SU-DHL-6 (cell line): ENCODE measurements at regions not wholly inside any gene's neighbourhood (a gene's known extent, or its start where the extent isn't known, plus 50 kb on each side); places are given as distances from the start of the nearest gene placed in this dataset.

Experiments
- H2AFZ ChIP-seq: fragments of 200-600 bp; sonication (generic); 2 replicates; pipeline ENCODE4 v1.6.1; 2014; ENCODE audit warnings: low read depth, mild to moderate bottlenecking, moderate library complexity, mixed read lengths, antibody characterized with exemption, low read length; ENCODE audit not compliant: severe bottlenecking
- H3F3A ChIP-seq: fragments of 200-600 bp; shearing (Covaris generic); 2 replicates; pipeline ENCODE4 v1.6.0; 2016; ENCODE audit warnings: antibody characterized with exemption, mild to moderate bottlenecking; ENCODE audit not compliant: insufficient read depth
- H3K27ac ChIP-seq: fragments of 200-600 bp; sonication (generic); 2 replicates; pipeline ENCODE4 v1.5.1; 2016; ENCODE audit warnings: low read depth, mild to moderate bottlenecking, low read length, moderate library complexity, mixed read lengths
- H3K27me3 ChIP-seq: fragments of 200-600 bp; sonication (generic), shearing (Covaris generic); 2 replicates; pipeline ENCODE4 v1.6.0; 2014; ENCODE audit warnings: mild to moderate bottlenecking, low read length
- H3K36me3 ChIP-seq: fragments of 200-600 bp; sonication (generic); 2 replicates; pipeline ENCODE4 v1.6.1; 2014; ENCODE audit warnings: mild to moderate bottlenecking, low read length, mixed read lengths
- H3K4me2 ChIP-seq: fragments of 300-600, 200-600 bp; shearing (Covaris generic), sonication (generic); 2 replicates; pipeline ENCODE4 v1.6.0; 2014; ENCODE audit warnings: low read length, low read depth, mild to moderate bottlenecking; ENCODE audit not compliant: poor library complexity, severe bottlenecking
- H3K4me3 ChIP-seq: fragments of 200-600 bp; sonication (generic); 2 replicates; pipeline ENCODE4 v1.5.1; 2014; ENCODE audit warnings: antibody characterized with exemption, low read length, mild to moderate bottlenecking, mixed read lengths; ENCODE audit not compliant: insufficient read depth, poor library complexity, severe bottlenecking
- H3K79me2 ChIP-seq: fragments of 200-600 bp; sonication (generic); 2 replicates; pipeline ENCODE4 v1.6.1; 2014; ENCODE audit warnings: mild to moderate bottlenecking, low read length, moderate library complexity; ENCODE audit not compliant: insufficient read depth
- H3K9ac ChIP-seq: fragments of 200-600 bp; sonication (generic); 2 replicates; pipeline ENCODE4 v1.7.0; 2014; ENCODE audit warnings: mild to moderate bottlenecking, low read length
- H3K9me2 ChIP-seq: fragments of 200-600 bp; sonication (generic); replicated peaks from 2 replicates; pipeline ENCODE4 v1.6.1; 2014; ENCODE audit warnings: low read length; ENCODE audit not compliant: insufficient read depth
- H3K9me3 ChIP-seq: fragments of 200-600 bp; sonication (generic); 2 replicates; pipeline ENCODE4 v1.6.1; 2014; ENCODE audit warnings: low read length, mixed read lengths; ENCODE audit not compliant: insufficient read depth
- H4K20me1 ChIP-seq: fragments of 200-600 bp; sonication (generic); 2 replicates; pipeline ENCODE4 v1.6.1; 2014; ENCODE audit warnings: low read depth, mild to moderate bottlenecking, antibody characterized with exemption, low read length, moderate library complexity, mixed read lengths
- CTCF ChIP-seq: fragments of 200-600 bp; sonication (generic); IDR thresholded peaks from one replicate; pipeline ENCODE4 v1.5.1; 2017; ENCODE audit warnings: antibody characterized with exemption, mild to moderate bottlenecking, low read length, moderate library complexity; ENCODE audit not compliant: insufficient read depth, poor library complexity, severe bottlenecking
- EZH2phosphoT487 ChIP-seq: fragments of 200-600 bp; sonication (generic), shearing (Covaris generic); conservative IDR thresholded peaks from 2 replicates; pipeline ENCODE4 v1.6.1; 2018; ENCODE audit warnings: mild to moderate bottlenecking, antibody characterized with exemption, low read length, moderate library complexity, mixed read lengths

- H3K79me2 ChIP-seq: no peaks in the 10 kb centered on the region
- no peaks in the 10 kb centered on the region for H3K9me2 ChIP-seq
- no peaks in the 10 kb centered on the region for H3K27me3 ChIP-seq
- H3K36me3 ChIP-seq: no peaks in the 10 kb centered on the region
- no peak overlapping the region for H3K27ac ChIP-seq
- no peaks in the 10 kb centered on the region for H3K9me3 ChIP-seq
- no peak overlapping the region for H3K4me3 ChIP-seq
- no peak overlapping the region for H3K4me2 ChIP-seq
- no peak overlapping the region for H2AFZ ChIP-seq
- H4K20me1 ChIP-seq: no peaks in the 10 kb centered on the region
- no peak for TF ChIP-seq EZH2phosphoT487
- no peak for TF ChIP-seq CTCF
- H3F3A ChIP-seq: no peaks in the 10 kb centered on the region
- no peak overlapping the region for H3K9ac ChIP-seq
Observed at GRCh38 chr9:3750321-3750720, 224.5 kb upstream of the RFX3 start.

- H3K27me3 ChIP-seq: no peaks in the 10 kb centered on the region
- no peaks in the 10 kb centered on the region for H3K79me2 ChIP-seq
- H3K4me3 ChIP-seq: no peak overlapping the region
- H4K20me1 ChIP-seq: no peaks in the 10 kb centered on the region
- no peaks in the 10 kb centered on the region for H3F3A ChIP-seq
- no peaks in the 10 kb centered on the region for H3K9me3 ChIP-seq
- TF ChIP-seq EZH2phosphoT487 (no peak), CTCF (no peak)
- no peaks in the 10 kb centered on the region for H3K36me3 ChIP-seq
- H3K9me2 ChIP-seq: no peaks in the 10 kb centered on the region
- no peak overlapping the region for H3K9ac ChIP-seq
- no peak overlapping the region for H3K27ac ChIP-seq
- no peak overlapping the region for H3K4me2 ChIP-seq
- H2AFZ ChIP-seq: no peak overlapping the region
Observed at GRCh38 chr9:3746296-3747275, 220.8 kb upstream of the RFX3 start.

- Histone ChIP-seq H3K4me3 (no peak overlapping the region), H3K27me3 (no peaks in the 10 kb centered on the region), H3K9me3 (no peaks in the 10 kb centered on the region), H2AFZ (no peak overlapping the region), H3K9me2 (no peaks in the 10 kb centered on the region), H4K20me1 (no peaks in the 10 kb centered on the region), H3K4me2 (no peak overlapping the region), H3K36me3 (no peaks in the 10 kb centered on the region), H3K27ac (no peak overlapping the region), H3K79me2 (no peaks in the 10 kb centered on the region), H3F3A (no peaks in the 10 kb centered on the region), H3K9ac (no peak overlapping the region)
- TF ChIP-seq CTCF: no peak
- no peak for TF ChIP-seq EZH2phosphoT487
Observed at GRCh38 chr9:3743901-3744413, 218.2 kb upstream of the RFX3 start.
